Calu3 (cell line): ENCODE measurements at regions not wholly inside any gene's neighbourhood (a gene's known extent, or its start where the extent isn't known, plus 50 kb on each side); places are given as distances from the start of the nearest gene placed in this dataset.

ENCODE experiments used
- BruUV-seq: library from RNA; stranded (reverse); fragments of 400-500 nt; replicated peaks from 2 replicates; lab custom pipeline; 2021; lab: Mats Ljungman, UMichigan
- CTCF ChIA-PET: fragments of 300-600 bp; sonication (Branson Sonifier 250); formaldehyde crosslinking; loops from one replicate; lab custom pipeline; 2022; ENCODE audit warnings: antibody characterized with exemption; lab: Charles Lee
- DNase-seq: peaks from one replicate; pipeline ENCODE4 v3.0.0; 2022
- H3K27ac Mint-ChIP-seq: one replicate; pipeline ENCODE4 v1.8.0; 2022; ENCODE audit warnings: mixed read lengths; ENCODE audit not compliant: unreplicated experiment
- H3K27me3 Mint-ChIP-seq: one replicate; pipeline ENCODE4 v1.8.0; 2022; ENCODE audit warnings: mixed read lengths; ENCODE audit not compliant: unreplicated experiment
- H3K36me3 Mint-ChIP-seq: one replicate; pipeline ENCODE4 v1.8.0; 2022; ENCODE audit warnings: mild to moderate bottlenecking, moderate library complexity, mixed read lengths; ENCODE audit not compliant: insufficient read depth, unreplicated experiment
- H3K4me1 Mint-ChIP-seq: one replicate; pipeline ENCODE4 v1.8.0; 2022; ENCODE audit warnings: mild to moderate bottlenecking, low read depth, mixed read lengths; ENCODE audit not compliant: unreplicated experiment
- H3K4me3 Mint-ChIP-seq: one replicate; pipeline ENCODE4 v1.8.0; 2022; ENCODE audit warnings: mild to moderate bottlenecking, low read depth, moderate library complexity, mixed read lengths; ENCODE audit not compliant: unreplicated experiment
- H3K9me3 Mint-ChIP-seq: one replicate; pipeline ENCODE4 v1.8.0; 2022; ENCODE audit warnings: low read depth, mixed read lengths; ENCODE audit not compliant: unreplicated experiment
- CTCF ChIP-seq: fragments of 200-600 bp; IDR thresholded peaks from one replicate; pipeline ENCODE4 v1.8.0; 2022; ENCODE audit warnings: antibody characterized with exemption; ENCODE audit not compliant: unreplicated experiment
- intact Hi-C: fragments of 100-400 bp; cut with micrococcal nuclease; formaldehyde crosslinking; loops from one replicate; pipeline ENCODE4 v1.10.0; 2022; ENCODE audit not compliant: unreplicated experiment

GRCh38 chr3:83670416-83670815 lies 1288.4 kb upstream of the CADM2 start:
- intact Hi-C loops = no loop called here
- CTCF ChIA-PET = no interaction called here
- Mint-ChIP-seq H3K27me3 (no peaks in the 10 kb centered on the region), H3K36me3 (no peaks in the 10 kb centered on the region), H3K4me3 (no peak overlapping the region), H3K4me1 (no peaks in the 10 kb centered on the region), H3K27ac (no peak overlapping the region), H3K9me3 (peaks cover 8% of the 10 kb centered on the region)
- BruUV-seq = no TSS peak
- no peak for DNase-seq
- TF ChIP-seq CTCF = no peak

GRCh38 chr3:83683937-83684598 lies 1274.7 kb upstream of the CADM2 start:
- peaks cover 2% of the 10 kb centered on the region for H3K9me3 Mint-ChIP-seq
- H3K4me1 Mint-ChIP-seq = no peaks in the 10 kb centered on the region
- CTCF ChIA-PET = no interaction called here
- H3K4me3 Mint-ChIP-seq = no peak overlapping the region
- H3K36me3 Mint-ChIP-seq = no peaks in the 10 kb centered on the region
- intact Hi-C loops = no loop called here
- no peaks in the 10 kb centered on the region for H3K27me3 Mint-ChIP-seq
- no peak for DNase-seq
- no peak overlapping the region for H3K27ac Mint-ChIP-seq
- no peak for TF ChIP-seq CTCF
- BruUV-seq = no TSS peak

- H3K9me3 Mint-ChIP-seq = no peaks in the 10 kb centered on the region
- CTCF ChIA-PET = no interaction called here
- intact Hi-C loops = no loop called here
Measured at GRCh38 chr3:83706669-83707068, 1252.1 kb upstream of the CADM2 start.

GRCh38 chr3:83715307-83715706 lies 1243.5 kb upstream of the CADM2 start:
- no peaks in the 10 kb centered on the region for H3K4me1 Mint-ChIP-seq
- no peak for TF ChIP-seq CTCF
- no peak for DNase-seq
- CTCF ChIA-PET = no interaction called here
- intact Hi-C loops = no loop called here
- no TSS peak for BruUV-seq
- H3K36me3 Mint-ChIP-seq = no peaks in the 10 kb centered on the region
- H3K27me3 Mint-ChIP-seq = no peaks in the 10 kb centered on the region
- H3K27ac Mint-ChIP-seq = no peak overlapping the region
- peaks cover 2% of the 10 kb centered on the region for H3K9me3 Mint-ChIP-seq
- no peak overlapping the region for H3K4me3 Mint-ChIP-seq

More at GRCh38 chr3:83706669-83707068, 1252.1 kb upstream of the CADM2 start:
- no peaks in the 10 kb centered on the region for H3K4me1 Mint-ChIP-seq
- H3K36me3 Mint-ChIP-seq = no peaks in the 10 kb centered on the region
- H3K27me3 Mint-ChIP-seq = no peaks in the 10 kb centered on the region
- H3K4me3 Mint-ChIP-seq = no peak overlapping the region
- H3K27ac Mint-ChIP-seq = no peak overlapping the region
- TF ChIP-seq CTCF = no peak
- BruUV-seq = no TSS peak
- DNase-seq = no peak
